C4-2B (cell line): ENCODE measurements at regions not wholly inside any gene's neighbourhood (a gene's known extent, or its start where the extent isn't known, plus 50 kb on each side); places are given as distances from the start of the nearest gene placed in this dataset.

Source experiments
- ZFX ChIP-seq: fragments of 450-650 bp; IDR thresholded peaks from 2 replicates; pipeline ENCODE4 v1.6.1; 2017
- TF ChIP-seq, protein P1 (sequence below): fragments of 450-650 bp; conservative IDR thresholded peaks from 2 replicates; pipeline ENCODE4 v1.5.1; 2017; ENCODE audit warnings: mild to moderate bottlenecking

DNA sequence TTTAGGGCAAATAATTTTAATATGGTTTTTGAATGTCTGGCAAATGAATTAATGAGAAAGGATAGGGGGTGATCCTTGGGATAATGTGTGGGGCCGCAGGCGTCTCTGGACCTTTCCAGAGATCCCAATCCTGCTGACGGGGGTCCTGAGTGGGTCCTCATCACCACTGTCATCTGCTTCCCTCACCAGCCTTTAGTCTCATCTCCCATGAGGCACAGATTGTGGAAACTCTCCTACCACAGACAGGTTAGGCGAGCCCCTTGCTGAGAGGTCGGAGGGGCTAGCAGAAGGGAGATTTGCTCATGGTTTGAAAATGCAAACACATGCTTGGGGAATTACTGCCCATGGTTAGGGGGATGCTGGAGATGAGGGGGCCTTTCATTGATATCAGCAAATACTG lies 484.6 kb downstream of the RPS24 start:
- TF ChIP-seq, protein P1, sequence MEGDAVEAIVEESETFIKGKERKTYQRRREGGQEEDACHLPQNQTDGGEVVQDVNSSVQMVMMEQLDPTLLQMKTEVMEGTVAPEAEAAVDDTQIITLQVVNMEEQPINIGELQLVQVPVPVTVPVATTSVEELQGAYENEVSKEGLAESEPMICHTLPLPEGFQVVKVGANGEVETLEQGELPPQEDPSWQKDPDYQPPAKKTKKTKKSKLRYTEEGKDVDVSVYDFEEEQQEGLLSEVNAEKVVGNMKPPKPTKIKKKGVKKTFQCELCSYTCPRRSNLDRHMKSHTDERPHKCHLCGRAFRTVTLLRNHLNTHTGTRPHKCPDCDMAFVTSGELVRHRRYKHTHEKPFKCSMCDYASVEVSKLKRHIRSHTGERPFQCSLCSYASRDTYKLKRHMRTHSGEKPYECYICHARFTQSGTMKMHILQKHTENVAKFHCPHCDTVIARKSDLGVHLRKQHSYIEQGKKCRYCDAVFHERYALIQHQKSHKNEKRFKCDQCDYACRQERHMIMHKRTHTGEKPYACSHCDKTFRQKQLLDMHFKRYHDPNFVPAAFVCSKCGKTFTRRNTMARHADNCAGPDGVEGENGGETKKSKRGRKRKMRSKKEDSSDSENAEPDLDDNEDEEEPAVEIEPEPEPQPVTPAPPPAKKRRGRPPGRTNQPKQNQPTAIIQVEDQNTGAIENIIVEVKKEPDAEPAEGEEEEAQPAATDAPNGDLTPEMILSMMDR, result no peak
- TF ChIP-seq ZFX, result no peak
